HT1080 (cell line): ENCODE measurements at regions not wholly inside any gene's neighbourhood (a gene's known extent, or its start where the extent isn't known, plus 50 kb on each side); places are given as distances from the start of the nearest gene placed in this dataset.
"Not testable (repeated sequence)": the region's sequence is repeated elsewhere in the genome, so short reads cannot be mapped to it uniquely, and the experiment has no call there.

Source experiments
- DNase-seq: peaks from one replicate; pipeline ENCODE4 v3.0.0-alpha.2; 2015; ENCODE audit warnings: low read depth

GRCh38 chr7:65620216-65620615 is 246.6 kb downstream of the ZNF92 start:
- DNase-seq, result not testable (repeated sequence)

- DNase-seq, result not testable (repeated sequence)
Observed at GRCh38 chr7:65621580-65622201, 248.0 kb downstream of the ZNF92 start.

DNA sequence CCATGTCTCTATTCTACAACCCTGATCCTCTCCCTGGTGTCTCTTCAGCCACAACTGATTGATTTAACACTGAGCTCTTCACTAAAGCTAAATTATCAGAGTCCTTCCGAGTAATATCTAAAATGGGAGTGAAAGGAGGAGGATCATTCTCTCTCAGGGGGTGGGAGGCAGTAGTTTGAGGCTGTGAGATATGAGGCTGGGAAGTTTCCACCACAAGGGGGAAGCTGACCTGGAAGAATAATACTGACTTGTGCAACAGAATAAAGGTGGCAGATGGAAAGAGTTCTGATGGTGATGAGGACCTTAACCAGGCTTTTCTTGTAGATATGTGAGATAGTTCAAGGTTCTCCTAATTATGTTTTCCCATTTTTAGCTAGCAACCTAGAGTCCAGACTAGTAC is 241.6 kb upstream of the VKORC1L1 start:
- DNase-seq, result not testable (repeated sequence)

DNA sequence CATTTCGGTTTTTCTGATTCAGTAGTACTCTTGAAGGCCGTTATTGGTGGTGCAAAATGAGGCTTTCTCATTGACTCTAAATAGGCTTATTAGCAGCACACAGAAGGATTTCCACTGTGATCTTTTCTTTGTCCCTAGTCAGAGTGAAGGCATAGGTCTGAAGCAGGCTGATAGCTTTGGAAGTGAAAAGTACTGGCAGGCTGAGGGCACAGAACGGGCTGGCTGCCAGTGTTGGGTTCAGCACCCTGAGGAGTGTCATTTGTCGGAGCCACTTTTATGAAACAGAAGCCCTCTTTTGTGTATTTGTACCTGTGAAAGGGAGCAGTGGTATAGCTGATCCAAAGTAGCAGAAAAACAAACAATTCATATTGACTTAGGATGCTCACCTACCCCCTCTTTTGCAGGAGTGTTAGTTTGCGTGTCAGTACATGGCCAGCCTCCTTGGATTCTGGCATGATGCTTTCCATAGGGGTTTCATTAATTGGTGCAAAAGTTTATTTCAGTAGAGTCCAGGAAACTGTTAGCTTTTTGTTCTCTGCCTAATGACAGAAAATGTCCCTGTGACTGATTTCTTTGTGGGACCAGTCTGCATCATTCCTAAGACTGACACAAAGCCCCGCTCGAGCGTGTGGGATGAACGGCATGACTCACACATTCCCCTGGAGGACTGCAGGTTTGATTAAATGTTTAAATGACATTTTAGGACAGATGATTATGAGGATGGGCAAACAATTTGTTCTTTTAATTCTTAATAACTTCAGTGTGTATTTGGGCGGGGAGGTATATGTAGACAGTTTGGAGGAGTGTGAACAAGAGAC is 239.1 kb upstream of the VKORC1L1 start:
- DNase-seq, result not testable (repeated sequence)

GRCh38 chr7:65638918-65639317 is 234.0 kb upstream of the VKORC1L1 start:
- DNase-seq, result not testable (repeated sequence)

- DNase-seq, result not testable (repeated sequence)
Observed at GRCh38 chr7:65639717-65640116, 233.2 kb upstream of the VKORC1L1 start.

GRCh38 chr7:65643498-65643897 is 229.4 kb upstream of the VKORC1L1 start:
- DNase-seq, result not testable (repeated sequence)

- not testable (repeated sequence) for DNase-seq
Observed at GRCh38 chr7:65647153-65647964, 225.5 kb upstream of the VKORC1L1 start.

DNA sequence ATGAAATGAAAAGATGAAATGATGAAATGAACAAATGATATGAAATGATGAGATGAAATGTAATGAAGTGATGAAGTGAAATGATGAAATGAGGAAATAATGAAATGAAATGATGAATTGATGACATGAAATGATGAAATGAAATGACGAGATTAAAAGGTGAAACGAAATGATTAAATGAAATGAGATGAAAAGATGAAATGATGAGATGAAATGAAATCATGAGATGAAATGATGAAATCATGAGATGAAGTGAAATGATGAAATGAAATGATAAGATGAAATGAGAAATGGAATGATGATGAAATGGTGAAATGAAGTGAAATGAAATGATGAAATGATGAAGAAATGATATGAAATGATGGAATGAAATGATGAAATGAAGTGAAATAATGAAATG is 221.7 kb upstream of the VKORC1L1 start:
- not testable (repeated sequence) for DNase-seq

- DNase-seq, result not testable (repeated sequence)
Observed at GRCh38 chr7:65651826-65652592, 220.9 kb upstream of the VKORC1L1 start.

- DNase-seq, result not testable (repeated sequence)
Observed at GRCh38 chr7:65652669-65653068, 220.2 kb upstream of the VKORC1L1 start.

DNA sequence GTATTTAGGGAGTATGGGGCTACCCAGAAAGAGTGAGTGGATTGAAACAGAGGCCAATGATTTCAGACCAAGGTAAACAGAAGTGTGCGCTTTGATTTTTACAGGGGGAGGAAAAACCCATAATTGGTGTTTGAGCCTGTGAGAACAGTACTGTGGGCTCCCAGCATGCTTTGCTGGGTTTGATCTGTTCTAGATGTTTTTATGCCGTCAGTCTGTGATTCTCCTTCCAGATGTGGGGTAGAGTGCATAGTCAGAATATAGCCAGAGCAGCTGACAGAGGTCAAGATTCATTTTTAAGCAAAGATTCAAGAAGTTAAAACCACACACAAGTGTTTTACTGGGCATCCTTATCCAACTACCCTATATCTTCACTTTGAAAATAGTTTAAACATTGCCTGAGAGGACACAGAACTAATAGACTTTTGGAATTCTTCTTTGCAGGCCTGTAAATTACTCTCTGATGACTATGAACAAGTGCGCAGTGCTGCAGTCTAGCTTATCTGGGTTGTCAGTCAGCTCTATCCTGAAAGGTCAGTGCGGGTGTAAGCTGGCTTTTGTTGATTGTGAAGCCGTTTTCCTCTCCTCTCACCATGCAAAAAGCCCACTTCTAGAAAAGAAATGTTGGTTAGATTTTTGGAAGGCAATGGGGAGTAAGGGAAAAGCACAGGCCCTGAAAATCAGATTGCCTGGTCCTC is 216.2 kb upstream of the VKORC1L1 start:
- DNase-seq, result not testable (repeated sequence)

GRCh38 chr7:65683362-65683761 is 189.5 kb upstream of the VKORC1L1 start:
- not testable (repeated sequence) for DNase-seq

DNA sequence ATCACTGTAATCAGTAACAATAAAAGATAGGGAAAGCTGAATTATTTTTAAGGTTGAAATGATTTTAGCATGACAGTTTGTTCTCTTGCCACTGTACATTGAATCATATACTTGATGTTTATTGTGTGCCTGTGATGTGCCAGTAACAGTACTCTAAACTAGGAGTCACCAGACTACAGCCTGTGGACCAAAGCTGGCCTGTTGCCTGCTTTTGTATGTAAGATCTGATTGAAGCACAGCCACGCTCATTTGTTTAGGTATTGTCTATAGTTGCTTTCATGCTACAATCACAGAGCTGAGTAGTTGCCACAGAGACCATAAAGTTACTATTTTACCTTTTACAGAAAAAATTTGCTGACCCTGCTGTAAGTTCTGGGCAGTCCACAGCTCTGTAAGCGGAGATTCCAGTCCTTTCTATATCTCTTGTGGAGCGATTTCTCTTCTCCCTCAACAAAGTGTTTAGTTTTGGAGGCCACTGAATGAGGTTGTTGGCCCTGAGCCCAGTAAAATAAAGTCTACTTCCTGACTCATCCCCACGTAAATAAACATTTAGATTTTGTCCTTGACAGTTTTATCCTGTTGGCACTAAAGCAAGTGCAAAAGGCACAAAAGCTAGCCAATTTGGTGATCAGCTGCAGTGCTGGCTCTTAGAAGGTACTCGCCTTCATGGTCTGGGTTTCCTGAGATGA is 173.7 kb upstream of the VKORC1L1 start:
- not testable (repeated sequence) for DNase-seq

DNA sequence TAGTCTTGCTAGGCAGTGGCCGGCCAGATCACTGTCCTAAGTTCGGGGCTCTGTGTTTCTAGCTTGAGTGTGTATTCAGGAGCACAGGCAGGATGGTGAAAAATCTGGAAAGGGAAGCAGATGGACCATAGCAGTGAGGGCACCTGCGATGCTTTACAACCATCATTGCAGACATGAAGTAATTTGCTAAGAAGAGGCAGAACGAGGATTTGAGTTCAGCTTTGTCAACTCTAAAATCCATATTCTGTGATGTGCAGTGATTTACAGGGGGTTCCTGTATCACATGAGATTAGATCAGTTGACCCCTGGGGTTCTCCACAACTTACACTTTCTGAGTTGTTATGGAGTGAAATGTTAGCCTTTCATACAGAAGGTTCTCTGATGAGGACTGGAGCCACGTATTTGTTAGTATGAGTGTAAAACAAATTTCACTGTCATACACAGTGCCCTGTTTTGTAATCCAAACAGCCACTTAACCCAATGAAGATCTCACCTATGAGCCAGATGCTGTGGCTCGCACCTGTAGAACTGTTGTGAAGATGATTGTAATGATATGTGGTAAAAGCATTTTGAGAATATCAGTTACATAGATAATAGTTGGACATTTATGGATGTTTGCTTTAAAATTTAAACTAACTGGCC is 173.0 kb upstream of the VKORC1L1 start:
- not testable (repeated sequence) for DNase-seq

- not testable (repeated sequence) for DNase-seq
Observed at GRCh38 chr7:65719123-65719798, 153.6 kb upstream of the VKORC1L1 start.

DNA sequence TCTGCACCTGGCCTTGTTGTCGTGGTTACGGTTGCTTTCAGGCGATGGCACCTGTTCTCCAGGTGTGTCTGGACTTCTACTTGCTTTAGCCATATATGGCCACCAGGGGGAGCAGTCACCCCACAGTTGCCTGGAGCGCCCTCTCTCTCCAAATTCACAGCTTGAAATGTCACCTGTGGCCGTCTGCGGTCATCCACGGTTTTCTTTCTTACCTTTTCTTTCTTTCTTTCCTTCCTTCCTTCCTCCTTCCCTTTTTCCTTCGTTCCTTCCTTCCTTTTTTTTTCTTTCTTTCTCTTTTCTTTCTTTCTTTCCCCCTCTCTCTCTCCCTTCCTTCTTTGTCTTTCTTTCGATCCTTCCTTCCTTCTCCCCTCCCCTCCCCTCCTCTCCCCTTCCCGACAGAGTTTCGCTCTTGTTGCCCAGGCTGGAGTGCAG is 150.5 kb upstream of the VKORC1L1 start:
- DNase-seq, result no peak

DNA sequence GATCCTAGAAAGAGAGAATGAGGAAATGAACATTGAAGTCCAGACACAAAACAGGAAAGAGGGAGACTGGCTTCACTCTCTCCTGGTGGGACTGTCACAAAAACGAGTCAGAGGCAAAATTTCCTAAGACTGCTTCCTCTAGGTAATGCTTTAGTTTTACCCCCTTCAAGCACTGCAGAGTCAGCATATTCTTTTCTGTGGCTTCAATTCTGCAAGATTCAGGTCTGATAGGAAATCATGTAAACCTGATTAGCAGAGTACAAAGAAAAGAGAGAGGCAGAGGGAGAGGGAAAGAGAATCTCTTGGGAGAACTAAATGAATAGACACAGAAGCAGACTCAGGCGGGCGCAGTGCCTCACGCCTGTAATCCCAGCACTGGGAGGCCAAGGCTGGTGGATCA is 145.7 kb upstream of the VKORC1L1 start:
- not testable (repeated sequence) for DNase-seq

- DNase-seq, result no peak
Observed at GRCh38 chr7:65731129-65731528, 141.7 kb upstream of the VKORC1L1 start.
